ENCODE measurements at regions not wholly inside any gene's neighbourhood (a gene's known extent, or its start where the extent isn't known, plus 50 kb on each side); places are given as distances from the start of the nearest gene placed in this dataset.

DNA sequence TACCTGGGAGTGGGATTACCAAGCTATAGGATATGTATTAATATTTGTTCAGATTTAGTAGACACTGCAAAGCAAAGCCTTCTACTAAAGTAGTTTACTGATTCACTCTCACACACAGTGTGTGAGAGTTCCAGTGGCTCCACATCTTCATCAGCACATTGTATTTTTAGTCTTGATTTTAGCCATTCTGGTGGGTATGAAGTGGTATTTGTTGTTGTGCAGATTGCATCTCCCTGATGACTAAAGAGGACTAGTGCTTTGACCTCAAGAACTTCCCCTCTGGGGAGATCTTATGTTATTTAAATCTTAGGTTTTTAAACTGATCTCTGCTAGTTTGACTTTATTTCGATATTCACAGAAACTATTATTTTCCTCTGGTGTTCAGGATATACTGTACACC, 479.7 kb upstream of the RGS6 start:
- Histone ChIP-seq H3F3A (replicated peaks; ENCODE audit: low read depth) (no peaks in the 10 kb centered on the region), H4K20me1 (replicated peaks; ENCODE audit: insufficient read depth) (no peaks in the 10 kb centered on the region), H2AFZ (no peak overlapping the region), H3K79me2 (replicated peaks; ENCODE audit: insufficient read depth) (peaks cover 48% of the 10 kb centered on the region), H3K4me2 (no peak overlapping the region), H3K36me3 (ENCODE audit: insufficient read depth) (no peaks in the 10 kb centered on the region), H3K4me1 (ENCODE audit: insufficient read depth) (no peaks in the 10 kb centered on the region), H3K27ac (ENCODE audit: low read depth) (no peak overlapping the region), H3K27me3 (ENCODE audit: insufficient read depth) (no peaks in the 10 kb centered on the region), H3K9me2 (ENCODE audit: insufficient read depth) (no peaks in the 10 kb centered on the region), H3K4me3 (no peak overlapping the region)
- ATAC-seq, result no peak
- no peaks in the 10 kb centered on the region for H3K27me3 Mint-ChIP-seq (ENCODE audit: insufficient read depth, low read depth, poor library complexity)
- no peak overlapping the region for H3K27ac Mint-ChIP-seq
- peaks cover 7% of the 10 kb centered on the region; the same call in 1 of the 3 replicates for H3K9me3 Mint-ChIP-seq
- H3K4me1 Mint-ChIP-seq, result no peaks in the 10 kb centered on the region; the same call in 1 of the 3 replicates
- no peak for DNase-seq (ENCODE audit: low spot score)
- peaks cover 14% of the 10 kb centered on the region; the same call in 2 of the 3 replicates for H3K36me3 Mint-ChIP-seq (ENCODE audit: low read depth)
- no peak for TF ChIP-seq POLR2AphosphoS5 (IDR thresholded peaks at IDR 0.05; ENCODE audit: low read depth)
- TF ChIP-seq EZH2phosphoT487 (IDR thresholded peaks at IDR 0.05; ENCODE audit: unreplicated experiment), result no peak
- TF ChIP-seq CREB1 (CRISPR knock-in tag; IDR thresholded peaks at IDR 0.05; ENCODE audit: low read depth), result no peak
- TF ChIP-seq, protein P1, sequence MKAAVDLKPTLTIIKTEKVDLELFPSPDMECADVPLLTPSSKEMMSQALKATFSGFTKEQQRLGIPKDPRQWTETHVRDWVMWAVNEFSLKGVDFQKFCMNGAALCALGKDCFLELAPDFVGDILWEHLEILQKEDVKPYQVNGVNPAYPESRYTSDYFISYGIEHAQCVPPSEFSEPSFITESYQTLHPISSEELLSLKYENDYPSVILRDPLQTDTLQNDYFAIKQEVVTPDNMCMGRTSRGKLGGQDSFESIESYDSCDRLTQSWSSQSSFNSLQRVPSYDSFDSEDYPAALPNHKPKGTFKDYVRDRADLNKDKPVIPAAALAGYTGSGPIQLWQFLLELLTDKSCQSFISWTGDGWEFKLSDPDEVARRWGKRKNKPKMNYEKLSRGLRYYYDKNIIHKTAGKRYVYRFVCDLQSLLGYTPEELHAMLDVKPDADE (IDR thresholded peaks at IDR 0.05), result no peak
- no peak for TF ChIP-seq STAT1 (IDR thresholded peaks at IDR 0.05; ENCODE audit: unreplicated experiment)
- TF ChIP-seq, protein P2, sequence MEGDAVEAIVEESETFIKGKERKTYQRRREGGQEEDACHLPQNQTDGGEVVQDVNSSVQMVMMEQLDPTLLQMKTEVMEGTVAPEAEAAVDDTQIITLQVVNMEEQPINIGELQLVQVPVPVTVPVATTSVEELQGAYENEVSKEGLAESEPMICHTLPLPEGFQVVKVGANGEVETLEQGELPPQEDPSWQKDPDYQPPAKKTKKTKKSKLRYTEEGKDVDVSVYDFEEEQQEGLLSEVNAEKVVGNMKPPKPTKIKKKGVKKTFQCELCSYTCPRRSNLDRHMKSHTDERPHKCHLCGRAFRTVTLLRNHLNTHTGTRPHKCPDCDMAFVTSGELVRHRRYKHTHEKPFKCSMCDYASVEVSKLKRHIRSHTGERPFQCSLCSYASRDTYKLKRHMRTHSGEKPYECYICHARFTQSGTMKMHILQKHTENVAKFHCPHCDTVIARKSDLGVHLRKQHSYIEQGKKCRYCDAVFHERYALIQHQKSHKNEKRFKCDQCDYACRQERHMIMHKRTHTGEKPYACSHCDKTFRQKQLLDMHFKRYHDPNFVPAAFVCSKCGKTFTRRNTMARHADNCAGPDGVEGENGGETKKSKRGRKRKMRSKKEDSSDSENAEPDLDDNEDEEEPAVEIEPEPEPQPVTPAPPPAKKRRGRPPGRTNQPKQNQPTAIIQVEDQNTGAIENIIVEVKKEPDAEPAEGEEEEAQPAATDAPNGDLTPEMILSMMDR (conservative IDR thresholded peaks at IDR 0.05; ENCODE audit: low read depth in 2 of 2), result no peak
- TF ChIP-seq, protein P3, sequence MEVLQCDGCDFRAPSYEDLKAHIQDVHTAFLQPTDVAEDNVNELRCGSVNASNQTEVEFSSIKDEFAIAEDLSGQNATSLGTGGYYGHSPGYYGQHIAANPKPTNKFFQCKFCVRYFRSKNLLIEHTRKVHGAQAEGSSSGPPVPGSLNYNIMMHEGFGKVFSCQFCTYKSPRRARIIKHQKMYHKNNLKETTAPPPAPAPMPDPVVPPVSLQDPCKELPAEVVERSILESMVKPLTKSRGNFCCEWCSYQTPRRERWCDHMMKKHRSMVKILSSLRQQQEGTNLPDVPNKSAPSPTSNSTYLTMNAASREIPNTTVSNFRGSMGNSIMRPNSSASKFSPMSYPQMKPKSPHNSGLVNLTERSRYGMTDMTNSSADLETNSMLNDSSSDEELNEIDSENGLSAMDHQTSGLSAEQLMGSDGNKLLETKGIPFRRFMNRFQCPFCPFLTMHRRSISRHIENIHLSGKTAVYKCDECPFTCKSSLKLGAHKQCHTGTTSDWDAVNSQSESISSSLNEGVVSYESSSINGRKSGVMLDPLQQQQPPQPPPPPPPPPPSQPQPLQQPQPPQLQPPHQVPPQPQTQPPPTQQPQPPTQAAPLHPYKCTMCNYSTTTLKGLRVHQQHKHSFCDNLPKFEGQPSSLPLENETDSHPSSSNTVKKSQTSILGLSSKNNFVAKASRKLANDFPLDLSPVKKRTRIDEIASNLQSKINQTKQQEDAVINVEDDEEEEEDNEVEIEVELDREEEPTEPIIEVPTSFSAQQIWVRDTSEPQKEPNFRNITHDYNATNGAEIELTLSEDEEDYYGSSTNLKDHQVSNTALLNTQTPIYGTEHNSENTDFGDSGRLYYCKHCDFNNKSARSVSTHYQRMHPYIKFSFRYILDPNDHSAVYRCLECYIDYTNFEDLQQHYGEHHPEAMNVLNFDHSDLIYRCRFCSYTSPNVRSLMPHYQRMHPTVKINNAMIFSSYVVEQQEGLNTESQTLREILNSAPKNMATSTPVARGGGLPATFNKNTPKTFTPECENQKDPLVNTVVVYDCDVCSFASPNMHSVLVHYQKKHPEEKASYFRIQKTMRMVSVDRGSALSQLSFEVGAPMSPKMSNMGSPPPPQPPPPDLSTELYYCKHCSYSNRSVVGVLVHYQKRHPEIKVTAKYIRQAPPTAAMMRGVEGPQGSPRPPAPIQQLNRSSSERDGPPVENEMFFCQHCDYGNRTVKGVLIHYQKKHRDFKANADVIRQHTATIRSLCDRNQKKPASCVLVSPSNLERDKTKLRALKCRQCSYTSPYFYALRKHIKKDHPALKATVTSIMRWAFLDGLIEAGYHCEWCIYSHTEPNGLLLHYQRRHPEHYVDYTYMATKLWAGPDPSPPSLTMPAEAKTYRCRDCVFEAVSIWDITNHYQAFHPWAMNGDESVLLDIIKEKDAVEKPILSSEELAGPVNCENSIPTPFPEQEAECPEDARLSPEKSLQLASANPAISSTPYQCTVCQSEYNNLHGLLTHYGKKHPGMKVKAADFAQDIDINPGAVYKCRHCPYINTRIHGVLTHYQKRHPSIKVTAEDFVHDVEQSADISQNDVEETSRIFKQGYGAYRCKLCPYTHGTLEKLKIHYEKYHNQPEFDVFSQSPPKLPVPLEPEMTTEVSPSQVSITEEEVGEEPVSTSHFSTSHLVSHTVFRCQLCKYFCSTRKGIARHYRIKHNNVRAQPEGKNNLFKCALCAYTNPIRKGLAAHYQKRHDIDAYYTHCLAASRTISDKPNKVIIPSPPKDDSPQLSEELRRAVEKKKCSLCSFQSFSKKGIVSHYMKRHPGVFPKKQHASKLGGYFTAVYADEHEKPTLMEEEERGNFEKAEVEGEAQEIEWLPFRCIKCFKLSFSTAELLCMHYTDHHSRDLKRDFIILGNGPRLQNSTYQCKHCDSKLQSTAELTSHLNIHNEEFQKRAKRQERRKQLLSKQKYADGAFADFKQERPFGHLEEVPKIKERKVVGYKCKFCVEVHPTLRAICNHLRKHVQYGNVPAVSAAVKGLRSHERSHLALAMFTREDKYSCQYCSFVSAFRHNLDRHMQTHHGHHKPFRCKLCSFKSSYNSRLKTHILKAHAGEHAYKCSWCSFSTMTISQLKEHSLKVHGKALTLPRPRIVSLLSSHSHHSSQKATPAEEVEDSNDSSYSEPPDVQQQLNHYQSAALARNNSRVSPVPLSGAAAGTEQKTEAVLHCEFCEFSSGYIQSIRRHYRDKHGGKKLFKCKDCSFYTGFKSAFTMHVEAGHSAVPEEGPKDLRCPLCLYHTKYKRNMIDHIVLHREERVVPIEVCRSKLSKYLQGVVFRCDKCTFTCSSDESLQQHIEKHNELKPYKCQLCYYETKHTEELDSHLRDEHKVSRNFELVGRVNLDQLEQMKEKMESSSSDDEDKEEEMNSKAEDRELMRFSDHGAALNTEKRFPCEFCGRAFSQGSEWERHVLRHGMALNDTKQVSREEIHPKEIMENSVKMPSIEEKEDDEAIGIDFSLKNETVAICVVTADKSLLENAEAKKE (CRISPR knock-in tag; IDR thresholded peaks at IDR 0.05), result no peak
- TF ChIP-seq EZH2 (IDR thresholded peaks at IDR 0.05; ENCODE audit: low read depth, unreplicated experiment), result no peak
- no peak for TF ChIP-seq ZNF331 (CRISPR knock-in tag; IDR thresholded peaks at IDR 0.05; ENCODE audit: low read depth)
- TF ChIP-seq JUNB (IDR thresholded peaks at IDR 0.05; ENCODE audit: unreplicated experiment), result no peak
- TF ChIP-seq, protein P4, sequence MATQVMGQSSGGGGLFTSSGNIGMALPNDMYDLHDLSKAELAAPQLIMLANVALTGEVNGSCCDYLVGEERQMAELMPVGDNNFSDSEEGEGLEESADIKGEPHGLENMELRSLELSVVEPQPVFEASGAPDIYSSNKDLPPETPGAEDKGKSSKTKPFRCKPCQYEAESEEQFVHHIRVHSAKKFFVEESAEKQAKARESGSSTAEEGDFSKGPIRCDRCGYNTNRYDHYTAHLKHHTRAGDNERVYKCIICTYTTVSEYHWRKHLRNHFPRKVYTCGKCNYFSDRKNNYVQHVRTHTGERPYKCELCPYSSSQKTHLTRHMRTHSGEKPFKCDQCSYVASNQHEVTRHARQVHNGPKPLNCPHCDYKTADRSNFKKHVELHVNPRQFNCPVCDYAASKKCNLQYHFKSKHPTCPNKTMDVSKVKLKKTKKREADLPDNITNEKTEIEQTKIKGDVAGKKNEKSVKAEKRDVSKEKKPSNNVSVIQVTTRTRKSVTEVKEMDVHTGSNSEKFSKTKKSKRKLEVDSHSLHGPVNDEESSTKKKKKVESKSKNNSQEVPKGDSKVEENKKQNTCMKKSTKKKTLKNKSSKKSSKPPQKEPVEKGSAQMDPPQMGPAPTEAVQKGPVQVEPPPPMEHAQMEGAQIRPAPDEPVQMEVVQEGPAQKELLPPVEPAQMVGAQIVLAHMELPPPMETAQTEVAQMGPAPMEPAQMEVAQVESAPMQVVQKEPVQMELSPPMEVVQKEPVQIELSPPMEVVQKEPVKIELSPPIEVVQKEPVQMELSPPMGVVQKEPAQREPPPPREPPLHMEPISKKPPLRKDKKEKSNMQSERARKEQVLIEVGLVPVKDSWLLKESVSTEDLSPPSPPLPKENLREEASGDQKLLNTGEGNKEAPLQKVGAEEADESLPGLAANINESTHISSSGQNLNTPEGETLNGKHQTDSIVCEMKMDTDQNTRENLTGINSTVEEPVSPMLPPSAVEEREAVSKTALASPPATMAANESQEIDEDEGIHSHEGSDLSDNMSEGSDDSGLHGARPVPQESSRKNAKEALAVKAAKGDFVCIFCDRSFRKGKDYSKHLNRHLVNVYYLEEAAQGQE (IDR thresholded peaks at IDR 0.05; ENCODE audit: unreplicated experiment), result no peak
- H3K4me3 Mint-ChIP-seq, result no peak overlapping the region

All from GM23338 (cell line).